Myocyte (in vitro differentiated cells): ENCODE measurements at regions not wholly inside any gene's neighbourhood (a gene's known extent, or its start where the extent isn't known, plus 50 kb on each side); places are given as distances from the start of the nearest gene placed in this dataset.

Source experiments
- DNase-seq: peaks from one replicate; pipeline ENCODE4 v3.0.0-alpha.2; 2012; ENCODE audit warnings: low read depth

- DNase-seq = no peak
These were observed 361.0 kb downstream of the SLCO4C1 start for GRCh38 chr5:101935086-101935485.

DNA sequence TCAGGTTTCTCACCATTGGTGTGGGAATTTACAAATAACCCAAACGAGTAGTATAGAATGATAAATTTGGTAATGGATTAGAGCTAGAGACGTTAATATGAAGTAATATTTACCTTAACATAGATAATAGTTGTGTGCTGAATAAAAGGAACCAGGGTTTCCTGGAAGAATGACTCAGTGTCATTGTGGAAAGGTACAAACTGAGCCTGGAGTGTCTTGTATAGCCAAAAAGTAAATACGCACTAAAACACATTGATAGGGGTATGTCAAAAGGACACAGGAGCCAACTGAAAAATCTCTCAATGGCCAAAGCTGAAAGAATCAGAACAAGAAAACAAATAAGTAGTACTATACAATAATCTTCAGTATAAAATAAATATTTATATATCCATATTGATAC, 363.5 kb downstream of the SLCO4C1 start:
- no peak for DNase-seq

GRCh38 chr5:101929628-101930027, 366.5 kb downstream of the SLCO4C1 start:
- DNase-seq = no peak

DNA sequence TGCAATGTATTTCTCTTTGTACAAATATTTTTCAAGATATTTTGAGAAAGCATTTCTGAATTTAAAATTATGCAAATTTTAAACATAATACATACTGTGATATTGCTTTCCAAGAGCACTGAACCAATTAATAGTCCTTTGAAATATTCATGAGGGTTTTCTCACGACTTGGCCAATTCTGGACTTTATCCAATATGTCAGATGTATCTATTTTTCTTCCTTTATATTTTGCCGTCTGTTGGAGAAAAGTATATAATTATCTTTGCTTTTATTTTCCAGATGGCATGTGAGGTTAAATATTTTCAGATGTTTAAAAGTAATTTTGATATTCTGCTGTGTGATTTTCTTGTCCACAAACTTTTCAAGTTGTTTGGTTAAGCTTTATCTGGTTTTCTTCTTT, 378.9 kb downstream of the SLCO4C1 start:
- DNase-seq = no peak

GRCh38 chr5:101915554-101915953, 380.5 kb downstream of the SLCO4C1 start:
- DNase-seq = no peak

GRCh38 chr5:101904736-101905135, 391.3 kb downstream of the SLCO4C1 start:
- no peak for DNase-seq

GRCh38 chr5:101897914-101898313, 398.2 kb downstream of the SLCO4C1 start:
- no peak for DNase-seq

GRCh38 chr5:101894985-101895384, 401.1 kb downstream of the SLCO4C1 start:
- DNase-seq = no peak

GRCh38 chr5:101878190-101878589, 417.9 kb downstream of the SLCO4C1 start:
- no peak for DNase-seq

DNA sequence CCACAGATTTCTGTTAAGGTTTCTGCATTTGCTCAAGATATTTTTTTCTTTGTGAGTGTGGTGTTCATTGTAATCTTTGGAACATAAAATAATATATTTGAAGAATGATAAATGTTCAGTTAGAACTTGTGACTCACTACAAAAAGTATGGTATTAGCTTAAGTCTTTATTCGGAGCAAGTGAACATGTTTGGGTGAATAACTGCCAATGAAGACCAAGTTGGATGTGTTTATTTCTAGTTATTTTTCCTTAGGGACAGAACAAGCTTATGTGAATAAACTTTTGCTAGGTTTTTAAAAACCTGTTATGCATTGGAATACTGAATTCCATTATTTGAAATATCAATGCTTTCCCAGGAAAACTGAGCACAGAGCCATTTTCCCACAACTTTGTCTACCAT, 418.6 kb downstream of the SLCO4C1 start:
- DNase-seq = no peak

GRCh38 chr5:101866473-101866872, 429.6 kb downstream of the SLCO4C1 start:
- no peak for DNase-seq

DNA sequence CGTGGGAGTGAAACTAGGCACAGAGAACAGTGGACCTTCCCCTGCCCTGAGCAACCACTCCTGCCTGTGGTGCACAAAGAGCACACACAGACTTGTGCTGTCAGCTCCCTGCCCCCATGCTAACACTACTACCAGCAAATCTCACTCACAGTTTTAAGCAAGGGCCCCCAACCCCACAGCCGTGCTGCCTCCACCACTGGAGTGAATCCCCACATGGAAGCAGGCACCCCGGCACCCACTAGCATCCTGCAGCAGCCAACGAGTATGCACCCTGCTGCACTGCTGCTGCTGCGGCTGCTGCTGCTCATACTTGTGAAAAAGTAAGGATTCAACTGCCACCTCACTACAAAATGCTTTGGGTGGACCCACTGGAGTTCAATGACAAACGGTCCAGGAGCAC, 435.5 kb downstream of the SLCO4C1 start:
- DNase-seq = no peak

DNA sequence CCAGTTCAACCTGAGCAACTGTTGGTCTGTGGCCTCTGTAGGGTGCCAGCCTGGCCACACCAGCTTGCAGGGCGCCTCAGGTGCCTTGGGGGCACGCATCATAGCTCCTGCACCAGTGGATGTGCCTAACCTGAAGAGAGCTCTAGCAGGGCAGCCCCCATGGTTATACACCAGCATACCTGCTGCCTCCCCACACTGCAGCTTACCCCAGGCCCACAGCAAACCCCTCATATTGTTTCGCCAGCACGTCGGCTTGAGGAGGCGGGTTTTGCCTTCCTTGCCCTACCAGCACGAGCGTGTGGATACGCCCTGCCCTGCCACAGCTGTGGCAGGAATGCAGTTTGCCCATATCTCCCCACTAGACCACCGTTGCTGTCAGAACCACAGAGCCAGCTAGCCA, 435.9 kb downstream of the SLCO4C1 start:
- DNase-seq = no peak

- no peak for DNase-seq
These were observed 449.6 kb downstream of the SLCO4C1 start for GRCh38 chr5:101846496-101846895.

DNA sequence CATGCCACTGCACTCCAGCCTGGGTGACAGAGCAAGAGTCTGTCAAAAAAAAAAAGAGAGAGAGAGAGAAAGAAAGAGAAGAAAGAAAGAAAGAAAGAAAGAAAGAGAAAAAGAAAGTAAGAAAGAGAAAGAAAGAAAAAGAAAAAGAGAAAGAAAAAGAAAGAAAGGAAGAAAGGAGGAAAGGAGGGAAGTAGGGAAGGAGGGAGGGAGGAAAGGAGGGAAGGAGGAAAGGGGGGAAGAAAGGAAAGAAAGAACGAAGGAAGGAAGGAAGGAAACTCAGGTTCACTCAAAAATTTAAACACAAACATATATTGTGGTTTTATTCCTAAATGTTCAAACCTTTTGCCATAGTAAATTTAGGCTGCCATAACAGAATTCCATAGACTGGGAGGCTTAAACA, 453.0 kb downstream of the SLCO4C1 start:
- DNase-seq = no peak

- no peak for DNase-seq
These were observed 457.6 kb downstream of the SLCO4C1 start for GRCh38 chr5:101838435-101838834.

GRCh38 chr5:101829255-101829654, 466.8 kb downstream of the SLCO4C1 start:
- no peak for DNase-seq

GRCh38 chr5:101811466-101811865, 484.6 kb downstream of the SLCO4C1 start:
- DNase-seq = no peak

DNA sequence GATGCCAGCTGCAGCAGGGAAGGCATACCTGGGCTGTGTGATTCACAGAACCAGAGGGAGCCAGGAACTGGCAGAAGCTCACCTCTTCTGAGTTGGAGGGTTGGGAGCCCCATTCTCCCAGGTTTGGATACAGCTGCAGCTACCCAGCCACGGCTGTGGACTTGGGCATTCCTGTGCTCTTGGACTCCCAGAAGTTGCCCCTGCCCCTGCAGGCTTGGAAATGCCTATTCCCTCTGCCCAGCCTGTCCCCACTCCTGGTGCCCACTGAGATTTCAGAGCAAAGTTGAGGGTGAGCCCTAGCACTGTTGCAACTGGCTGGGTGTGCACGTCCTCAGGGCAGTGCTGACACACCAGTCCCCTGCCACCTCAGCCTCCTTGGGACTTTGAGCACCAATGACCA, 489.7 kb downstream of the SLCO4C1 start:
- DNase-seq = no peak

- DNase-seq = no peak
These were observed 499.7 kb downstream of the SLCO4C1 start for GRCh38 chr5:101796427-101796826.

GRCh38 chr5:101788797-101789196, 507.3 kb downstream of the SLCO4C1 start:
- DNase-seq = no peak

- DNase-seq = no peak
These were observed 511.0 kb downstream of the SLCO4C1 start for GRCh38 chr5:101785090-101785489.

DNA sequence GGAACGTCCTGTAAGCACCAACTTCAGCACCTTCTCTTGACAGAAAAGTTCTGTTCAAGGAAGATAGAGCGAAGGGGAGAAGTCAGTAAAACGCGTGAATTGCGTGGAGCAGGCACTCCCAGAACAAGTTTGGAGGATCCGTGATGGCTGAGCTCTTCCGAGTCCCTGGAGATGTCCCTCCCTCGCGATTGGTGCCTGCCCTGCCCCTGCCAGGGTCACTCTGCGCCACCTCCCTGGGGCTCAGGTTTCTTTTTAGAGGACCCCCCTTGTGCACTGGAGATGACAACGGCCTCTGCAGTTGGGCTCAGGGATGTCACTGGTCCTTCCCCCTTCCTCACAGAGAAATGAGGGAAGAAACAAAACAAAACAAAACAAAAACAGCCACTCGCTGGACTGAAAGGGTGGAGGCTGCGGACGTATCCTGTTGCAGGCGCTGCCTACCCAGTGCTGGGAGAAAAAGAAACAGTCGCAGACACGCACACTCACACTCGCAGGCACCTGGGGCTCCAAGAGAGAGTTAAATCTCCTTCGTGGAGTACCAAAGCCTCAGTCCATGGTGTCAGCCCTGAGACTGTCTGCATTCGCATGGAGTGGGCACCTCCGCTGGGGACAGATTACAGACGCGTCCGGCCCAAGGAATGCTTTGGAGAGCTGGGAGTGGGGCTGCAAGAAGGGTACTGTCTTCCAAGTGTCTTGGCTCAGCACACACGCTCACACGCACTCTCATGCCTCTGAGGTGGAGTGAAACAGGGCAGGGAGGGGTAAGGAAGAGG, 512.7 kb downstream of the SLCO4C1 start:
- no peak for DNase-seq
